Dendritic cell treated with granulocyte-macrophage colony-stimulating factor and Interleukin-4, amounts not matched to agents 40 ng/mL and 50 ng/mL, for 4 days (primary cell): ENCODE measurements at regions not wholly inside any gene's neighbourhood (a gene's known extent, or its start where the extent isn't known, plus 50 kb on each side); places are given as distances from the start of the nearest gene placed in this dataset.
"Not testable (repeated sequence)": the region's sequence is repeated elsewhere in the genome, so short reads cannot be mapped to it uniquely, and the experiment has no call there.

ENCODE experiments used
- H3K27ac Mint-ChIP-seq: one replicate; pipeline ENCODE4 v1.8.0; 2022; ENCODE audit warnings: mild to moderate bottlenecking, mixed read lengths
- H3K27me3 Mint-ChIP-seq: one replicate; pipeline ENCODE4 v1.8.0; 2022; ENCODE audit warnings: mild to moderate bottlenecking, mixed read lengths
- H3K36me3 Mint-ChIP-seq: one replicate; pipeline ENCODE4 v1.8.0; 2022; ENCODE audit warnings: low read depth, mixed read lengths
- H3K4me1 Mint-ChIP-seq: one replicate; pipeline ENCODE4 v1.8.0; 2022; ENCODE audit warnings: low read depth, mixed read lengths
- H3K4me3 Mint-ChIP-seq: one replicate; pipeline ENCODE4 v1.8.0; 2022; ENCODE audit warnings: mild to moderate bottlenecking, moderate library complexity, mixed read lengths
- H3K9me3 Mint-ChIP-seq: one replicate; pipeline ENCODE4 v1.8.0; 2022; ENCODE audit warnings: mixed read lengths
- intact Hi-C: fragments of 100-400 bp; cut with micrococcal nuclease; formaldehyde crosslinking; loops from one replicate; pipeline ENCODE4 v1.15.0; 2022

- intact Hi-C loops, H3K4me3 Mint-ChIP-seq, H3K9me3 Mint-ChIP-seq, H3K4me1 Mint-ChIP-seq, H3K36me3 Mint-ChIP-seq, H3K27ac Mint-ChIP-seq, H3K27me3 Mint-ChIP-seq: not testable (repeated sequence)
Observed at GRCh38 chr5:84746280-84746679, 361.6 kb upstream of the EDIL3 start.

- H3K27ac Mint-ChIP-seq: no peak overlapping the region
- H3K4me1 Mint-ChIP-seq: peaks cover 13% of the 10 kb centered on the region
- H3K9me3 Mint-ChIP-seq: peaks cover 8% of the 10 kb centered on the region
- no peak overlapping the region for H3K4me3 Mint-ChIP-seq
- H3K27me3 Mint-ChIP-seq: no peaks in the 10 kb centered on the region
- H3K36me3 Mint-ChIP-seq: no peaks in the 10 kb centered on the region
- intact Hi-C loops: no loop called here
Observed at GRCh38 chr5:84741056-84741455, 356.4 kb upstream of the EDIL3 start.

GRCh38 chr5:84729326-84729725, 344.6 kb upstream of the EDIL3 start:
- intact Hi-C loops: no loop called here
- Mint-ChIP-seq H3K4me1 (peaks cover 7% of the 10 kb centered on the region), H3K36me3 (no peaks in the 10 kb centered on the region), H3K9me3 (no peaks in the 10 kb centered on the region), H3K4me3 (no peak overlapping the region), H3K27ac (no peak overlapping the region), H3K27me3 (no peaks in the 10 kb centered on the region)

GRCh38 chr5:84727708-84728107, 343.0 kb upstream of the EDIL3 start:
- no peaks in the 10 kb centered on the region for H3K9me3 Mint-ChIP-seq
- no peak overlapping the region for H3K27ac Mint-ChIP-seq

GRCh38 chr5:84725946-84726570, 341.4 kb upstream of the EDIL3 start:
- intact Hi-C loops: no loop called here
- Mint-ChIP-seq H3K27ac (no peak overlapping the region), H3K4me1 (peaks cover 7% of the 10 kb centered on the region), H3K36me3 (no peaks in the 10 kb centered on the region), H3K27me3 (no peaks in the 10 kb centered on the region), H3K4me3 (no peak overlapping the region), H3K9me3 (peaks cover 2% of the 10 kb centered on the region)

More at GRCh38 chr5:84727708-84728107, 343.0 kb upstream of the EDIL3 start:
- Mint-ChIP-seq H3K4me1 (peaks cover 7% of the 10 kb centered on the region), H3K27me3 (no peaks in the 10 kb centered on the region), H3K36me3 (no peaks in the 10 kb centered on the region), H3K4me3 (no peak overlapping the region)
- intact Hi-C loops: no loop called here

- intact Hi-C loops: no loop called here
- no peak overlapping the region for H3K27ac Mint-ChIP-seq
Observed at GRCh38 chr5:84724683-84725082, 340.0 kb upstream of the EDIL3 start.

GRCh38 chr5:84724181-84724580, 339.5 kb upstream of the EDIL3 start:
- no peaks in the 10 kb centered on the region for H3K36me3 Mint-ChIP-seq
- no peak overlapping the region for H3K27ac Mint-ChIP-seq
- no peak overlapping the region for H3K4me3 Mint-ChIP-seq
- intact Hi-C loops: no loop called here
- no peaks in the 10 kb centered on the region for H3K27me3 Mint-ChIP-seq
- H3K9me3 Mint-ChIP-seq: peaks cover 20% of the 10 kb centered on the region
- H3K4me1 Mint-ChIP-seq: peaks cover 2% of the 10 kb centered on the region

More at GRCh38 chr5:84724683-84725082, 340.0 kb upstream of the EDIL3 start:
- peaks cover 7% of the 10 kb centered on the region for H3K4me1 Mint-ChIP-seq
- H3K4me3 Mint-ChIP-seq: no peak overlapping the region
- H3K27me3 Mint-ChIP-seq: no peaks in the 10 kb centered on the region
- peaks cover 15% of the 10 kb centered on the region for H3K9me3 Mint-ChIP-seq
- H3K36me3 Mint-ChIP-seq: no peaks in the 10 kb centered on the region

GRCh38 chr5:84718377-84718776, 333.7 kb upstream of the EDIL3 start:
- H3K9me3 Mint-ChIP-seq: peaks cover 24% of the 10 kb centered on the region
- H3K4me1 Mint-ChIP-seq: peaks cover 2% of the 10 kb centered on the region
- H3K36me3 Mint-ChIP-seq: no peaks in the 10 kb centered on the region
- H3K27me3 Mint-ChIP-seq: no peaks in the 10 kb centered on the region
- no peak overlapping the region for H3K27ac Mint-ChIP-seq
- no peak overlapping the region for H3K4me3 Mint-ChIP-seq
- intact Hi-C loops: no loop called here

GRCh38 chr5:84715686-84716085, 331.0 kb upstream of the EDIL3 start:
- Mint-ChIP-seq H3K27me3 (no peaks in the 10 kb centered on the region), H3K27ac (no peak overlapping the region), H3K4me3 (no peak overlapping the region), H3K36me3 (no peaks in the 10 kb centered on the region), H3K4me1 (peaks cover 6% of the 10 kb centered on the region), H3K9me3 (peaks cover 18% of the 10 kb centered on the region)
- intact Hi-C loops: no loop called here

GRCh38 chr5:84715091-84715490, 330.4 kb upstream of the EDIL3 start:
- no peak overlapping the region for H3K4me3 Mint-ChIP-seq
- H3K27me3 Mint-ChIP-seq: no peaks in the 10 kb centered on the region
- intact Hi-C loops: no loop called here
- no peaks in the 10 kb centered on the region for H3K36me3 Mint-ChIP-seq
- H3K9me3 Mint-ChIP-seq: peaks cover 12% of the 10 kb centered on the region
- H3K27ac Mint-ChIP-seq: no peak overlapping the region
- peaks cover 6% of the 10 kb centered on the region for H3K4me1 Mint-ChIP-seq

- no peak overlapping the region for H3K27ac Mint-ChIP-seq
- intact Hi-C loops: no loop called here
- H3K4me1 Mint-ChIP-seq: peaks cover 6% of the 10 kb centered on the region
- H3K9me3 Mint-ChIP-seq: peaks cover 17% of the 10 kb centered on the region
- no peaks in the 10 kb centered on the region for H3K36me3 Mint-ChIP-seq
- H3K4me3 Mint-ChIP-seq: no peak overlapping the region
- no peaks in the 10 kb centered on the region for H3K27me3 Mint-ChIP-seq
Observed at GRCh38 chr5:84709075-84709474, 324.4 kb upstream of the EDIL3 start.

GRCh38 chr5:84706678-84707641, 322.3 kb upstream of the EDIL3 start:
- H3K9me3 Mint-ChIP-seq: peaks cover 27% of the 10 kb centered on the region
- H3K4me1 Mint-ChIP-seq: no peaks in the 10 kb centered on the region

GRCh38 chr5:84700545-84700944, 315.9 kb upstream of the EDIL3 start:
- H3K4me3 Mint-ChIP-seq, H3K27me3 Mint-ChIP-seq, H3K4me1 Mint-ChIP-seq, intact Hi-C loops, H3K27ac Mint-ChIP-seq, H3K36me3 Mint-ChIP-seq: not testable (repeated sequence)
- H3K9me3 Mint-ChIP-seq: peaks cover 64% of the 10 kb centered on the region

More at GRCh38 chr5:84706678-84707641, 322.3 kb upstream of the EDIL3 start:
- Mint-ChIP-seq H3K36me3 (no peaks in the 10 kb centered on the region), H3K4me3 (no peak overlapping the region), H3K27ac (no peak overlapping the region), H3K27me3 (no peaks in the 10 kb centered on the region)
- intact Hi-C loops: no loop called here

- no peak overlapping the region for H3K4me3 Mint-ChIP-seq
- no peak overlapping the region for H3K27ac Mint-ChIP-seq
- intact Hi-C loops: no loop called here
- no peaks in the 10 kb centered on the region for H3K27me3 Mint-ChIP-seq
- H3K4me1 Mint-ChIP-seq: no peaks in the 10 kb centered on the region
- peaks cover 43% of the 10 kb centered on the region for H3K9me3 Mint-ChIP-seq
- no peaks in the 10 kb centered on the region for H3K36me3 Mint-ChIP-seq
Observed at GRCh38 chr5:84696651-84697050, 312.0 kb upstream of the EDIL3 start.
